Hepatocyte (in vitro differentiated cells): ENCODE measurements at regions not wholly inside any gene's neighbourhood (a gene's known extent, or its start where the extent isn't known, plus 50 kb on each side); places are given as distances from the start of the nearest gene placed in this dataset.

Experiments used
- DNase-seq: peaks from one replicate; pipeline ENCODE4 v3.0.0-alpha.2; 2016; ENCODE audit warnings: low spot score
- H2AFZ ChIP-seq: fragments of 200-600 bp; sonication (generic); 2 replicates; pipeline ENCODE4 v1.6.0; 2016; ENCODE audit warnings: antibody characterized with exemption, mild to moderate bottlenecking
- H3K27ac ChIP-seq: fragments of 200-600 bp; sonication (generic); 2 replicates; pipeline ENCODE4 v1.5.1; 2016; ENCODE audit warnings: mild to moderate bottlenecking
- H3K27me3 ChIP-seq: fragments of 200-600 bp; sonication (generic); 2 replicates; pipeline ENCODE4 v1.6.1; 2016
- H3K36me3 ChIP-seq: fragments of 200-600 bp; sonication (generic); replicated peaks from 2 replicates; pipeline ENCODE4 v1.5.1; 2016; ENCODE audit warnings: low read depth; ENCODE audit not compliant: insufficient read depth
- H3K4me1 ChIP-seq: fragments of 200-600 bp; sonication (generic); 2 replicates; pipeline ENCODE4 v1.5.1; 2016; ENCODE audit warnings: mild to moderate bottlenecking, moderate library complexity; ENCODE audit not compliant: insufficient read depth
- H3K4me2 ChIP-seq: fragments of 200-600 bp; sonication (generic); 2 replicates; pipeline ENCODE4 v1.6.0; 2016
- H3K4me3 ChIP-seq: fragments of 200-600 bp; sonication (generic); 2 replicates; pipeline ENCODE4 v1.5.1; 2016; ENCODE audit warnings: mild to moderate bottlenecking
- H3K79me2 ChIP-seq: fragments of 200-600 bp; sonication (generic); 2 replicates; pipeline ENCODE4 v1.6.0; 2017; ENCODE audit warnings: mild to moderate bottlenecking
- H3K9me2 ChIP-seq: fragments of 200-600 bp; sonication (generic); replicated peaks from 2 replicates; pipeline ENCODE4 v1.6.0; 2017; ENCODE audit warnings: mild to moderate bottlenecking; ENCODE audit not compliant: insufficient read depth
- H3K9me3 ChIP-seq: fragments of 200-600 bp; sonication (generic); 2 replicates; pipeline ENCODE4 v1.5.1; 2016; ENCODE audit warnings: low read depth, mild to moderate bottlenecking
- H4K20me1 ChIP-seq: fragments of 200-600 bp; sonication (generic); 2 replicates; pipeline ENCODE4 v1.6.0; 2016; ENCODE audit warnings: mild to moderate bottlenecking; ENCODE audit not compliant: insufficient read depth, poor library complexity, severe bottlenecking
- EZH2 ChIP-seq: fragments of 200-600 bp; sonication (generic); IDR thresholded peaks from 2 replicates; pipeline ENCODE4 v1.6.1; 2016; ENCODE audit warnings: antibody characterized with exemption, mild to moderate bottlenecking, borderline replicate concordance
- EZH2phosphoT487 ChIP-seq: fragments of 200-600 bp; sonication (generic); IDR thresholded peaks from one replicate; pipeline ENCODE4 v1.6.1; 2018; ENCODE audit warnings: antibody characterized with exemption, mild to moderate bottlenecking, low read depth, moderate library complexity; ENCODE audit not compliant: unreplicated experiment, severe bottlenecking
- WGBS: methylation state at CpG from one replicate; pipeline ENCODE4 v1.1.6; 2016; ENCODE audit warnings: low lambda C conversion rate; ENCODE audit errors: missing lambda C conversion rate; 5-methylcytosine and 5-hydroxymethylcytosine counted together
- TF ChIP-seq, protein P1 (sequence below): fragments of 200-600 bp; sonication (generic); IDR thresholded peaks from 2 replicates; pipeline ENCODE4 v1.5.1; 2016; ENCODE audit warnings: antibody characterized with exemption, mild to moderate bottlenecking; ENCODE audit not compliant: poor library complexity

DNA sequence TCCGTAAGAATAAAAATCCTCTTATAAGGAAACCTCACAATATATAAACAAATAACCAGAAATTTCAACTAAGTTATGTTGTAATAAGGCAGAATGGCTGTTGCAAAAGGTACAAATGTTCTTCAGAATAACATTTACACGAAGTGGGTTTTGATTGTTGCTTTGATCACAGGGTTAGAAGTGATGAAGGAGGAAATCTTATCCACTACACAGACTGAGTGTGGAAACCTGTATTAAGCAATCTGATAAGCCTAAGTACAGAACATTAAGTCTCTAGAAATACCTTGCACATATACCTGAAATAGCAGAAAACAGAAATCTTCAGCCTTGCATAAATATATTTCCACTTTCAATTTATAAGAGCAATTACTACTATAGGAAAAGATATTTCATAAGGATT, 251.9 kb downstream of the ETV1 start:
- no peaks in the 10 kb centered on the region for H3K9me2 ChIP-seq
- H3K9me3 ChIP-seq = no peaks in the 10 kb centered on the region
- no peaks in the 10 kb centered on the region for H4K20me1 ChIP-seq
- H3K36me3 ChIP-seq = no peaks in the 10 kb centered on the region
- H3K79me2 ChIP-seq = no peaks in the 10 kb centered on the region
- H3K27me3 ChIP-seq = no peaks in the 10 kb centered on the region
- H3K4me1 ChIP-seq = peaks cover 10% of the 10 kb centered on the region
- H3K27ac ChIP-seq = no peak overlapping the region
- 91% methylated on average over 2 of the region's 2 CpGs for WGBS
- H3K4me3 ChIP-seq = no peak overlapping the region
- DNase-seq = no peak
- no peak overlapping the region for H3K4me2 ChIP-seq
- TF ChIP-seq, protein P1, sequence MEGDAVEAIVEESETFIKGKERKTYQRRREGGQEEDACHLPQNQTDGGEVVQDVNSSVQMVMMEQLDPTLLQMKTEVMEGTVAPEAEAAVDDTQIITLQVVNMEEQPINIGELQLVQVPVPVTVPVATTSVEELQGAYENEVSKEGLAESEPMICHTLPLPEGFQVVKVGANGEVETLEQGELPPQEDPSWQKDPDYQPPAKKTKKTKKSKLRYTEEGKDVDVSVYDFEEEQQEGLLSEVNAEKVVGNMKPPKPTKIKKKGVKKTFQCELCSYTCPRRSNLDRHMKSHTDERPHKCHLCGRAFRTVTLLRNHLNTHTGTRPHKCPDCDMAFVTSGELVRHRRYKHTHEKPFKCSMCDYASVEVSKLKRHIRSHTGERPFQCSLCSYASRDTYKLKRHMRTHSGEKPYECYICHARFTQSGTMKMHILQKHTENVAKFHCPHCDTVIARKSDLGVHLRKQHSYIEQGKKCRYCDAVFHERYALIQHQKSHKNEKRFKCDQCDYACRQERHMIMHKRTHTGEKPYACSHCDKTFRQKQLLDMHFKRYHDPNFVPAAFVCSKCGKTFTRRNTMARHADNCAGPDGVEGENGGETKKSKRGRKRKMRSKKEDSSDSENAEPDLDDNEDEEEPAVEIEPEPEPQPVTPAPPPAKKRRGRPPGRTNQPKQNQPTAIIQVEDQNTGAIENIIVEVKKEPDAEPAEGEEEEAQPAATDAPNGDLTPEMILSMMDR = no peak
- TF ChIP-seq EZH2 = no peak
- no peak for TF ChIP-seq EZH2phosphoT487
- H2AFZ ChIP-seq = no peak overlapping the region

DNA sequence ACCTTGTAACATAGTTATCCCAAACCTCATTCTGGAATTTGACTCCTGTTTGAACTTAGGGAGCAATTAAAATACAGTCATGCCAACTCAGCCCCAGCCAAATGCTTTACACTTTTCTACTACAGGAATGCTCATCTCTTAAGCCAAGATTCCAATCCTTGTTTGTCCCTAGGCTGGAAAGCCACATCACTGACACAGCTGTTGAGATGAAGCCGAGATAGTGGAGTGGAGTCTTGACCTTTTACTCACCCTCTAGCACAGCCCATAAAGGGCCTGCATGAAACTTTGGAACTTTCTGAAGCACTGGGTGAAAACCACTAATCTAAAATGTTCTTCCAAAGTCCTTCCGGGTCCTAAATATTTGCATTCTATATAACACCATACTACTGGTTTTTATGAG, 247.3 kb downstream of the ETV1 start:
- H2AFZ ChIP-seq = no peak overlapping the region

DNA sequence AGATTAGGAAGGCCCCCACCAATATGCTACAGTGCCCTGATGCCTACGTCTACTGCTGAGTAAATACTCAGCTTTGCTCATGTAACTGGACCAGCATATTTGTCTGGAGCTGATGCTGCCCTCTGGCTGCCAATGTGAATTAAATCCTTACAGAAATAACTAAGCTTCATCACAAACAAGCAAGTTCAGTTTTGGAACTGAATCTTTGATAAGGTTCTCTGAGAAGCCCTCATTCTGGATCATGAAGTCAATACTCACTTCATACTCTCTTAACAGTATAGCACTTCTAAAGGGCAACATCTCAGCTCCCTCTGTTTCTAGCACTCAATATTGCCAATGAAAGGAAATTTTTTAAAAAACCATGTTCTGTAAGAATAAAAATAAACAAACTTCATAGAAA, 246.7 kb downstream of the ETV1 start:
- Histone ChIP-seq H3K4me2 (no peak overlapping the region), H3K27ac (no peak overlapping the region), H3K4me3 (no peak overlapping the region), H3K4me1 (peaks cover 10% of the 10 kb centered on the region), H3K36me3 (no peaks in the 10 kb centered on the region), H3K9me2 (no peaks in the 10 kb centered on the region), H3K9me3 (no peaks in the 10 kb centered on the region), H3K27me3 (no peaks in the 10 kb centered on the region), H4K20me1 (no peaks in the 10 kb centered on the region), H3K79me2 (no peaks in the 10 kb centered on the region), H2AFZ (no peak overlapping the region)
- TF ChIP-seq EZH2 = no peak
- no peak for TF ChIP-seq EZH2phosphoT487
- TF ChIP-seq, protein P1 = peak; percentile 65
- peak; percentile 61 for DNase-seq
- 23% methylated on average over 1 of the region's 1 CpG for WGBS

More for the DNA sequence above, 247.3 kb downstream of the ETV1 start:
- TF ChIP-seq EZH2phosphoT487 (no peak), EZH2 (no peak)
- TF ChIP-seq, protein P1 = no peak
- no peak overlapping the region for H3K27ac ChIP-seq
- WGBS = 47% methylated on average over 2 of the region's 2 CpGs
- no peaks in the 10 kb centered on the region for H3K9me2 ChIP-seq
- peak; percentile 8 for DNase-seq
- H3K79me2 ChIP-seq = no peaks in the 10 kb centered on the region
- peaks cover 10% of the 10 kb centered on the region for H3K4me1 ChIP-seq
- H3K4me2 ChIP-seq = no peak overlapping the region
- H3K9me3 ChIP-seq = no peaks in the 10 kb centered on the region
- no peaks in the 10 kb centered on the region for H3K36me3 ChIP-seq
- H4K20me1 ChIP-seq = no peaks in the 10 kb centered on the region
- H3K27me3 ChIP-seq = no peaks in the 10 kb centered on the region
- no peak overlapping the region for H3K4me3 ChIP-seq

DNA sequence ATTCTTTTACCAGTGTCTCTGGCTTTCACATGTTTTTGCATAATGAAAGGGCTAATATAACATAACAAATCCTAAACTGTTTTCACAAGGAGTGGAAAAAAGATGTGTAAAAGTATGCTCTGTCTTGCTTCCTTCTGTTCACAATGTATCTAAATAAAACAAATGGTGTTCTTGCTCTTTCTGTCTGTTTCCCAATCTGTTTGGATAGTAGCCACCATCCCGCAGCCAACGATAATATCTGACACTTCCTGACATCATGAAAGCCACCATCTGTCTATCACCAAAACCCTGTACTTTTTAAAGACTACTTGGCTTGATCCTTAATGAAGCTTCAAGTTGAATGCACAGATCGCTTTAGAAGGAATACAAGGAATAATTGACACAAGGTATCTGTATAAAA, 246.2 kb downstream of the ETV1 start:
- no peak overlapping the region for H3K4me2 ChIP-seq

More for the DNA sequence above, 246.2 kb downstream of the ETV1 start:
- DNase-seq = no peak
- no peaks in the 10 kb centered on the region for H3K9me3 ChIP-seq
- WGBS = 72% methylated on average over 3 of the region's 3 CpGs
- H3K27me3 ChIP-seq = no peaks in the 10 kb centered on the region
- no peaks in the 10 kb centered on the region for H3K9me2 ChIP-seq
- H2AFZ ChIP-seq = no peak overlapping the region
- peaks cover 10% of the 10 kb centered on the region for H3K4me1 ChIP-seq
- no peaks in the 10 kb centered on the region for H4K20me1 ChIP-seq
- H3K27ac ChIP-seq = no peak overlapping the region
- no peaks in the 10 kb centered on the region for H3K36me3 ChIP-seq
- H3K79me2 ChIP-seq = no peaks in the 10 kb centered on the region
- TF ChIP-seq EZH2phosphoT487 (no peak), EZH2 (no peak)
- TF ChIP-seq, protein P1 = no peak
- H3K4me3 ChIP-seq = no peak overlapping the region
